ENCODE measurements at regions not wholly inside any gene's neighbourhood (a gene's known extent, or its start where the extent isn't known, plus 50 kb on each side); places are given as distances from the start of the nearest gene placed in this dataset.
"Not testable (repeated sequence)": the region's sequence is repeated elsewhere in the genome, so short reads cannot be mapped to it uniquely, and the experiment has no call there.

DNA sequence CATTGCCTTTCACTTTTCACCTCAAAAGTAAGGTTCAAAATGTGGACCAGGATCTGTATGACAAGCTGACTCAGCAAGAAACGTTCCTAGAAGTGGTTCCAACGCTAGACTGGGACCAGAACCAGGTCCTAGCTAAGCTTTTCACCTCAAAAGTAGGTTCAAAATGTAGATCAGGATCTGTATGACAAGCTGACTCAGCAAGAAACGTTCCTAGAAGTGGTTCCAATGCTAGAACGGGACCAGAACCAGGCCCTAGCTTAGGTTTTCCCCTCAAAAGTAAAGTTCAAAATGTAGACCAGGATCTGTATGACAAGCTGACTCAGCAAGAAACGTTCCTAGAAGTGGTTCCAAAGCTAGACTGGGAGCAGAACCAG, 52.5 kb upstream of the TMEM97 start:
- peak overlapping the region; percentile 26; the same call in 1 of the 3 replicates for H3K27ac ChIP-seq (ENCODE audit: extremely low read depth, low read depth, low read length)
- FAIRE-seq; H3K9me1 ChIP-seq (ENCODE audit: control insufficient read depth, insufficient read depth, low read length); H3K4me3 ChIP-seq; H3K9ac ChIP-seq (ENCODE audit: insufficient read depth in 1 of 2, low read depth in 2 of 2, low read length in 2 of 2); H3K4me2 ChIP-seq (ENCODE audit: insufficient read depth, low read length); BruUV-seq (replicated peaks); H3K27me3 ChIP-seq (ENCODE audit: control insufficient read depth in 2 of 2, insufficient read depth in 2 of 2, low read length in 2 of 2); intact Hi-C loops (cut with micrococcal nuclease); in situ Hi-C loops (cut with MboI); H3K79me2 ChIP-seq (ENCODE audit: control insufficient read depth, insufficient read depth, low read length); ATAC-seq; H4K20me1 ChIP-seq (replicated peaks; ENCODE audit: control insufficient read depth, insufficient read depth, low read length); H2AFZ ChIP-seq (ENCODE audit: low read depth, low read length); H3K36me3 ChIP-seq (ENCODE audit: control insufficient read depth, insufficient read depth, low read length); DNase-seq (ENCODE audit: extremely low read depth in 1 of 4, low spot score in 3 of 4): not testable (repeated sequence)
- ChIA-PET CTCF (ENCODE audit: low intra/inter-chr PET ratio) (interaction anchor here (0.5 kb wide), 1 partner anchor 349 kb away, joined by 3 read pairs; no protein-coding TSS in a partner anchor), POLR2A (interaction anchor here (0.6 kb wide), 1 partner anchor 71 kb away, joined by 3 read pairs; no protein-coding TSS in a partner anchor)
- WGBS (ENCODE audit: insufficient coverage, low coverage, missing lambda C conversion rate): 43% methylated on average over 5 of the region's 5 CpGs
- H3K9me3 ChIP-seq (replicated peaks; ENCODE audit: control insufficient read depth, insufficient read depth, low read depth, low read length): peaks cover 24% of the 10 kb centered on the region
- peaks cover 9 to 11% of the 10 kb centered on the region in 2 experiments; a peak in 4 of 5 replicates for H3K4me1 ChIP-seq (replicated peaks in 1 of 2; ENCODE audit: control insufficient read depth in 2 of 2, insufficient read depth in 2 of 2, low read length in 2 of 2)
- peak; percentile 63 for TF ChIP-seq C11orf30 (IDR thresholded peaks at IDR 0.05; ENCODE audit: low read depth)
- TF ChIP-seq MAFF (IDR thresholded peaks at IDR 0.05; ENCODE audit: low read length): peak; percentile 85
- TF ChIP-seq MAFK (IDR thresholded peaks at IDR 0.05; ENCODE audit: low read length): peak; percentile 81
- peak; percentile 95 for TF ChIP-seq ZNF316 (IDR thresholded peaks at IDR 0.05)
- peak; percentile 77 for TF ChIP-seq MAFG (tag; conservative IDR thresholded peaks at IDR 0.05)

DNA sequence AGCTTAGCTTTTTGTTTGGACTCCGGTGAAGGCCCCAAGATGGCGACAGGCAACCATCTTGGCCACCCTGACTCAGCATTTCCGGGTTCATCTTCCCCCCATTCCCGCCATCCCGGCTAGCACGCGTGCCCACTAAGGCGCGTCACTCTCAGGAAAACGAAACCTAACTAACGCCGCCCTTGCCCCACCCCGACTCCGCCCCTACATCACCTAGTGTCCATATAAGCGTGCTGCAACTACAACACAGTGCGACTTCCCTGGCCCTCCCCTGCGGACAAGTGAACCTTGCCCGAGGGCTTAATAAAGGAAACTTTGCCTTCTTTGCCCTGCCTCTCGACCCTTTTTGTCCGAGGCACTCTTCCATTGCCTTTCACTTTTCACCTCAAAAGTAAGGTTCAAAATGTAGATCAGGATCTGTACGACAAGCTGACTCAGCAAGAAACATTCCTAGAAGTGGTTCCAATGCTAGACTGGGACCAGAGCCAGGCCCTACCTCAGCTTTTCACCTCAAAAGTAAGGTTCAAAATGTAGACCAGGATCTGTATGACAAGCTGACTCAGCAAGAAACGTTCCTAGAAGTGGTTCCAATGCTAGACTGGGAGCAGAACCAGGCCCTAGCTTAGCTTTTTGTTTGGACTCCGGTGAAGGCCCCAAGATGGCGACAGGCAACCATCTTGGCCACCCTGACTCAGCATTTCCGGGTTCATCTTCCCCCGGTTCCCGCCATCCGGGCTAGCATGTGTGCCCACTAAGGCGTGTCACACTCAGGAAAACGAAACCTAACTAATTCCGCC, 51.9 kb upstream of the TMEM97 start:
- DNase-seq (ENCODE audit: extremely low read depth in 1 of 4, low spot score in 3 of 4); H4K20me1 ChIP-seq (replicated peaks; ENCODE audit: control insufficient read depth, insufficient read depth, low read length); H3K9ac ChIP-seq (ENCODE audit: insufficient read depth in 1 of 2, low read depth in 2 of 2, low read length in 2 of 2); H3K79me2 ChIP-seq (ENCODE audit: control insufficient read depth, insufficient read depth, low read length); BruUV-seq (replicated peaks); H3K9me1 ChIP-seq (ENCODE audit: control insufficient read depth, insufficient read depth, low read length); in situ Hi-C loops (cut with MboI); H3K27me3 ChIP-seq (ENCODE audit: control insufficient read depth in 2 of 2, insufficient read depth in 2 of 2, low read length in 2 of 2); ATAC-seq; H3K4me2 ChIP-seq (ENCODE audit: insufficient read depth, low read length); CTCF ChIA-PET (ENCODE audit: low intra/inter-chr PET ratio); intact Hi-C loops (cut with micrococcal nuclease); FAIRE-seq; H3K36me3 ChIP-seq (ENCODE audit: control insufficient read depth, insufficient read depth, low read length); H3K4me3 ChIP-seq; H2AFZ ChIP-seq (ENCODE audit: low read depth, low read length): not testable (repeated sequence)
- H3K27ac ChIP-seq (ENCODE audit: extremely low read depth, low read depth, low read length): peak overlapping the region; percentile 73; the same call in 2 of the 3 replicates
- WGBS (ENCODE audit: insufficient coverage, low coverage, missing lambda C conversion rate): 89% methylated on average over 31 of the region's 31 CpGs
- H3K9me3 ChIP-seq (replicated peaks; ENCODE audit: control insufficient read depth, insufficient read depth, low read depth, low read length): peaks cover 24% of the 10 kb centered on the region
- peaks cover 9 to 11% of the 10 kb centered on the region in 2 experiments; a peak in 4 of 5 replicates for H3K4me1 ChIP-seq (replicated peaks in 1 of 2; ENCODE audit: control insufficient read depth in 2 of 2, insufficient read depth in 2 of 2, low read length in 2 of 2)
- POLR2A ChIA-PET: interaction anchor here (0.6 to 1.1 kb wide), 2 partner anchors 11 to 71 kb away, joined by 3 read pairs; no protein-coding TSS in a partner anchor
- peak; percentile 87 for TF ChIP-seq C11orf30 (IDR thresholded peaks at IDR 0.05; ENCODE audit: low read depth)
- TF ChIP-seq MAFG (tag; conservative IDR thresholded peaks at IDR 0.05): peak; percentile 87
- peak; percentile 68 for TF ChIP-seq MAFK (IDR thresholded peaks at IDR 0.05; ENCODE audit: low read length)
- TF ChIP-seq MAFF (IDR thresholded peaks at IDR 0.05; ENCODE audit: low read length): peak; percentile 72
- TF ChIP-seq YY1 (IDR thresholded peaks at IDR 0.05; ENCODE audit: borderline replicate concordance in 1 of 3, control insufficient read depth in 1 of 3, extremely low read depth in 1 of 3, insufficient read depth in 3 of 3, insufficient read length in 1 of 3, insufficient replicate concordance in 2 of 3, low read depth in 1 of 3, low read length in 2 of 3): peak in 1 of 3 experiments; percentile 58
- TF ChIP-seq ZNF316 (IDR thresholded peaks at IDR 0.05): peak; percentile 95
- TF ChIP-seq ZNF589 (CRISPR knock-in tag; IDR thresholded peaks at IDR 0.05; ENCODE audit: low read depth): 0 out of 2 replicates have a peak, but pooled peaks have one; percentile 31
- TF ChIP-seq NFE2 (IDR thresholded peaks at IDR 0.05; ENCODE audit: low read depth): 0 out of 2 replicates have a peak, but pooled peaks have one; percentile 25
